PC-3 (cell line): ENCODE measurements at regions not wholly inside any gene's neighbourhood (a gene's known extent, or its start where the extent isn't known, plus 50 kb on each side); places are given as distances from the start of the nearest gene placed in this dataset.

Source experiments
- ATAC-seq: fragments of 200-7000 bp; cut with Tn5 transposase; 2 replicates; pipeline ENCODE4 v1.9.1; 2020; ENCODE audit warnings: mild to moderate bottlenecking, moderate library complexity
- BruUV-seq: library from RNA; stranded (reverse); fragments of 400-500 nt; replicated peaks from 2 replicates; lab custom pipeline; 2021; lab: Mats Ljungman, UMichigan
- CTCF ChIA-PET: fragments of 300-600 bp; sonication (Branson Sonifier 250); formaldehyde crosslinking; loops from one replicate; lab custom pipeline; 2022; ENCODE audit warnings: antibody characterized with exemption; lab: Charles Lee
- POLR2A ChIA-PET: fragments of 300-600 bp; sonication (Branson Sonifier 250); formaldehyde crosslinking; loops from one replicate; lab custom pipeline; 2022; ENCODE audit warnings: antibody characterized with exemption; ENCODE audit not compliant: unreplicated experiment; lab: Charles Lee
- DNase-seq: peaks from one replicate; pipeline ENCODE4 v3.0.0-alpha.2; 2015
- H2AFZ ChIP-seq: fragments of 300-600 bp; sonication (generic); 2 replicates; pipeline ENCODE4 v1.6.0; 2016; ENCODE audit warnings: antibody characterized with exemption, low read length
- H3F3A ChIP-seq: fragments of 300-600 bp; sonication (generic); one replicate; pipeline ENCODE4 v1.6.0; 2017; ENCODE audit warnings: antibody characterized with exemption, low read length, control low read depth, mild to moderate bottlenecking; ENCODE audit not compliant: unreplicated experiment
- H3K27ac ChIP-seq: fragments of 300-600 bp; sonication (generic); 2 replicates; pipeline ENCODE4 v1.5.1; 2016; ENCODE audit warnings: mild to moderate bottlenecking, low read length
- H3K27me3 ChIP-seq: fragments of 300-600 bp; sonication (generic); 2 replicates; pipeline ENCODE4 v1.6.1; 2016; ENCODE audit warnings: low read length, mixed read lengths
- H3K36me3 ChIP-seq: fragments of 300-600 bp; sonication (generic); 2 replicates; pipeline ENCODE4 v1.6.1; 2016; ENCODE audit warnings: low read depth, mixed run types, low read length, mixed read lengths
- H3K4me1 ChIP-seq: fragments of 300-600 bp; sonication (generic); 2 replicates; pipeline ENCODE4 v1.5.1; 2016; ENCODE audit warnings: low read length; ENCODE audit not compliant: insufficient read depth
- H3K4me2 ChIP-seq: fragments of 300-600 bp; sonication (generic); 2 replicates; pipeline ENCODE4 v1.6.0; 2016; ENCODE audit warnings: low read length
- H3K4me3 ChIP-seq: fragments of 300-600 bp; sonication (generic); 2 replicates; pipeline ENCODE4 v1.5.1; 2016; ENCODE audit warnings: mild to moderate bottlenecking, low read length, mixed read lengths
- H3K79me2 ChIP-seq: fragments of 300-600 bp; sonication (generic); 2 replicates; pipeline ENCODE4 v1.6.1; 2017; ENCODE audit warnings: low read length, mixed read lengths
- H3K9ac ChIP-seq: fragments of 300-600 bp; sonication (generic); 2 replicates; pipeline ENCODE4 v1.6.0; 2016; ENCODE audit warnings: mild to moderate bottlenecking, low read length
- H3K9me2 ChIP-seq: fragments of 300-600 bp; sonication (generic); replicated peaks from 2 replicates; pipeline ENCODE4 v1.6.1; 2016; ENCODE audit warnings: mixed run types, low read length, mixed read lengths
- H3K9me3 ChIP-seq: fragments of 300-600 bp; sonication (generic); 2 replicates; pipeline ENCODE4 v1.6.1; 2016; ENCODE audit warnings: low read length, mixed read lengths
- H4K20me1 ChIP-seq: fragments of 300-600 bp; sonication (generic); 2 replicates; pipeline ENCODE4 v1.6.1; 2016; ENCODE audit warnings: low read length, mixed read lengths
- EZH2 ChIP-seq: fragments of 300-600 bp; sonication (generic); IDR thresholded peaks from one replicate; pipeline ENCODE4 v1.6.1; 2017; ENCODE audit warnings: antibody characterized with exemption, mild to moderate bottlenecking, low read length; ENCODE audit not compliant: unreplicated experiment
- EZH2phosphoT487 ChIP-seq: fragments of 300-600 bp; sonication (generic); IDR thresholded peaks from 2 replicates; pipeline ENCODE4 v1.6.1; 2018; ENCODE audit warnings: mild to moderate bottlenecking, antibody characterized with exemption, low read length, borderline replicate concordance
- intact Hi-C: fragments of 100-400 bp; cut with micrococcal nuclease; formaldehyde crosslinking; loops from 2 replicates; pipeline ENCODE4 v1.9.0; 2023
- TF ChIP-seq, protein P1 (sequence below): fragments of 300-600 bp; sonication (generic); conservative IDR thresholded peaks from 2 replicates; pipeline ENCODE4 v1.5.1; 2017; ENCODE audit warnings: antibody characterized with exemption, low read depth, mild to moderate bottlenecking, low read length

DNA sequence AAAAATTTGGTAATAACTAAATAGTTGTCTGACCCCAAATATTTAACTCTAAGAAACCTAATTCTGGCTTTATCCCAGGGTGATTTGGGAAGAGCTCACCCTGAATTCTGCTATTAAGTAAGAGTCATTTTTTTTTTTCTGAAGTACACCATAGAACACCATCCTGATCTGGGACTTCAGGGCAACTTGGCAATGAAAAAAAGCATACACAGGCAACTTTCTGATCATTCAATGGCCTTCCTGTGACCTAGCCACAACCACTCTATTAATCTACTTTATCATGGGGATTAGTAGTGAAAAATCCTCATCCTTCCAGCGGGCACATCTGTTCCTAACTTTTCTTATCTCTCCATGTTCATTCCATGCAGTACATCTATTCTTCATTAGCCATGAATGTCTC lies 333.2 kb upstream of the MAD2L1 start:
- Histone ChIP-seq H3K27me3 (no peaks in the 10 kb centered on the region), H3K36me3 (no peaks in the 10 kb centered on the region), H3F3A (no peaks in the 10 kb centered on the region), H3K27ac (no peak overlapping the region), H3K4me3 (no peak overlapping the region), H3K4me1 (no peaks in the 10 kb centered on the region), H2AFZ (no peak overlapping the region), H3K9ac (no peak overlapping the region), H3K4me2 (no peak overlapping the region), H3K9me2 (no peaks in the 10 kb centered on the region), H3K9me3 (no peaks in the 10 kb centered on the region), H4K20me1 (no peaks in the 10 kb centered on the region), H3K79me2 (no peaks in the 10 kb centered on the region)
- intact Hi-C loops: no loop called here
- ATAC-seq (no peak), DNase-seq (no peak)
- TF ChIP-seq, protein P1, sequence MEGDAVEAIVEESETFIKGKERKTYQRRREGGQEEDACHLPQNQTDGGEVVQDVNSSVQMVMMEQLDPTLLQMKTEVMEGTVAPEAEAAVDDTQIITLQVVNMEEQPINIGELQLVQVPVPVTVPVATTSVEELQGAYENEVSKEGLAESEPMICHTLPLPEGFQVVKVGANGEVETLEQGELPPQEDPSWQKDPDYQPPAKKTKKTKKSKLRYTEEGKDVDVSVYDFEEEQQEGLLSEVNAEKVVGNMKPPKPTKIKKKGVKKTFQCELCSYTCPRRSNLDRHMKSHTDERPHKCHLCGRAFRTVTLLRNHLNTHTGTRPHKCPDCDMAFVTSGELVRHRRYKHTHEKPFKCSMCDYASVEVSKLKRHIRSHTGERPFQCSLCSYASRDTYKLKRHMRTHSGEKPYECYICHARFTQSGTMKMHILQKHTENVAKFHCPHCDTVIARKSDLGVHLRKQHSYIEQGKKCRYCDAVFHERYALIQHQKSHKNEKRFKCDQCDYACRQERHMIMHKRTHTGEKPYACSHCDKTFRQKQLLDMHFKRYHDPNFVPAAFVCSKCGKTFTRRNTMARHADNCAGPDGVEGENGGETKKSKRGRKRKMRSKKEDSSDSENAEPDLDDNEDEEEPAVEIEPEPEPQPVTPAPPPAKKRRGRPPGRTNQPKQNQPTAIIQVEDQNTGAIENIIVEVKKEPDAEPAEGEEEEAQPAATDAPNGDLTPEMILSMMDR: no peak
- TF ChIP-seq EZH2 (no peak), EZH2phosphoT487 (no peak)
- no TSS peak for BruUV-seq
- ChIA-PET POLR2A (no interaction called here), CTCF (no interaction called here)

DNA sequence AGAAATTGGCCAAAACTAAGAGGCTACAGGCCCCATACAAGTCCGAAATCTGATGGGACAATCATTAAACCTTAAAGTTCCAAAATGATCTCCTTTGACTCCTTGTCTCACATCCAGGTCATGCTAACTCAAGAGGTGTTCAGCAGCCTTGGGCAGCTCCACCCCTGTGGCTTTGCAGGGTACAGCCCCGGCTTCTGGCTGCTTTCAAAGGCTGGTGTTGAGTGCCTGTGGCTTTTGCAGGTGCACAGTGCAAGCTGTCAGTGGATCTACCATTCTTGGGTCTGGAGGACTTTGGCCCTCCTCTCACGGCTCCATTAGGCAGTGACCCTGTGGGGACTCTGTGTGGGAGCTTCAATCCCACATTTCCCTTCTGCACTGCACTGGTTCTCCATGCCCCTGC lies 329.1 kb upstream of the MAD2L1 start:
- DNase-seq (no peak), ATAC-seq (no peak)
- Histone ChIP-seq H3K27ac (no peak overlapping the region), H4K20me1 (no peaks in the 10 kb centered on the region), H3K4me3 (no peak overlapping the region), H3K27me3 (no peaks in the 10 kb centered on the region), H3K79me2 (no peaks in the 10 kb centered on the region), H3K9ac (no peak overlapping the region), H3K36me3 (no peaks in the 10 kb centered on the region), H3K9me2 (no peaks in the 10 kb centered on the region), H3K4me1 (no peaks in the 10 kb centered on the region), H3K4me2 (no peak overlapping the region), H2AFZ (no peak overlapping the region), H3K9me3 (no peaks in the 10 kb centered on the region), H3F3A (no peaks in the 10 kb centered on the region)
- CTCF ChIA-PET: no interaction called here
- TF ChIP-seq EZH2: no peak
- TF ChIP-seq, protein P1: no peak
- TF ChIP-seq EZH2phosphoT487: no peak
- POLR2A ChIA-PET: no interaction called here
- BruUV-seq: no TSS peak
- intact Hi-C loops: no loop called here

DNA sequence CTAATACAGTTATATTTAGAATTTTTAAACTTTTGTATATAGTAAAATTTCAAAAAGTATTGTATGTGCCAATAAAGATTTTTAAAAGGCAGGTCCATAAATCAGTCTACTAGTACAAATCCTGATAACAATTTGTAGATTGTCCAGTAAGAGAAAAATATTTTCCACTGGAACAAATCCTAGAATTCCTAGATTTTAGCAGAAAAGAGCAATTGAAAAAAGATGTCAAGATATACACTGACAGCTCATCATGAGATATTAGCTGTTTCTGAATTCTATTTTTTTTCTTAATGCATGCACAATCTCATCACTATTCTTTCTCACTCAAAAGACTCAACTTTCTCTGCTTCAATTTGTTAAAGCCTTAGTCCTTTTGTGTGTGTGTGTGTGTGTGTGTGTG lies 289.2 kb upstream of the MAD2L1 start:
- POLR2A ChIA-PET: no interaction called here
- H3K27me3 ChIP-seq: no peaks in the 10 kb centered on the region
- intact Hi-C loops: no loop called here
- H3K9ac ChIP-seq: no peak overlapping the region
- no peaks in the 10 kb centered on the region for H3K36me3 ChIP-seq
- ATAC-seq (no peak), DNase-seq (no peak)
- no peaks in the 10 kb centered on the region for H3K79me2 ChIP-seq
- H3F3A ChIP-seq: no peaks in the 10 kb centered on the region
- H3K4me3 ChIP-seq: no peak overlapping the region
- no peak for TF ChIP-seq EZH2
- no peak for TF ChIP-seq EZH2phosphoT487
- TF ChIP-seq, protein P1: no peak
- BruUV-seq: no TSS peak
- H3K9me2 ChIP-seq: no peaks in the 10 kb centered on the region
- H2AFZ ChIP-seq: no peak overlapping the region
- H4K20me1 ChIP-seq: no peaks in the 10 kb centered on the region
- CTCF ChIA-PET: no interaction called here
- H3K9me3 ChIP-seq: no peaks in the 10 kb centered on the region
- no peak overlapping the region for H3K27ac ChIP-seq
- no peaks in the 10 kb centered on the region for H3K4me1 ChIP-seq
- no peak overlapping the region for H3K4me2 ChIP-seq
